Right renal cortex interstitium (tissue), 3 donors: ENCODE measurements at regions not wholly inside any gene's neighbourhood (a gene's known extent, or its start where the extent isn't known, plus 50 kb on each side); places are given as distances from the start of the nearest gene placed in this dataset.
A peak's percentile ranks its signal among the peaks of the same experiment; 100 is the strongest.

Experiments
- DNase-seq, 3 donors: peaks; one replicate each; pipeline ENCODE4 v3.0.0-alpha.2; 2013; ENCODE audit warnings: low read depth in 3 of 3, low spot score in 2 of 3

GRCh38 chr15:47990821-47991220, 130.0 kb upstream of the SLC24A5 start:
- no peak for DNase-seq

GRCh38 chr15:47991357-47991756, 129.4 kb upstream of the SLC24A5 start:
- DNase-seq: no peak

- DNase-seq: no peak
Observed at GRCh38 chr15:47993051-47993450, 127.7 kb upstream of the SLC24A5 start.

GRCh38 chr15:47997195-47998080, 123.4 kb upstream of the SLC24A5 start:
- no peak for DNase-seq

- DNase-seq: no peak
Observed at GRCh38 chr15:47998619-47999019, 122.2 kb upstream of the SLC24A5 start.

GRCh38 chr15:48001393-48002039, 119.3 kb upstream of the SLC24A5 start:
- DNase-seq: no peak

- DNase-seq: no peak
Observed at GRCh38 chr15:48002767-48003166, 118.0 kb upstream of the SLC24A5 start.

GRCh38 chr15:48003441-48003840, 117.3 kb upstream of the SLC24A5 start:
- DNase-seq: no peak

GRCh38 chr15:48005077-48005476, 115.7 kb upstream of the SLC24A5 start:
- no peak for DNase-seq

- peak; percentile 53 to 72 (median 68) for DNase-seq
Observed at GRCh38 chr15:48006031-48006511, 114.7 kb upstream of the SLC24A5 start.

- no peak for DNase-seq
Observed at GRCh38 chr15:48010316-48010715, 110.5 kb upstream of the SLC24A5 start.

- DNase-seq: no peak
Observed at GRCh38 chr15:48012191-48012590, 108.6 kb upstream of the SLC24A5 start.

- no peak for DNase-seq
Observed at GRCh38 chr15:48016865-48017264, 103.9 kb upstream of the SLC24A5 start.

GRCh38 chr15:48017747-48018146, 103.0 kb upstream of the SLC24A5 start:
- no peak for DNase-seq

- DNase-seq: no peak
Observed at GRCh38 chr15:48020166-48020565, 100.6 kb upstream of the SLC24A5 start.

GRCh38 chr15:48021336-48022086, 99.3 kb upstream of the SLC24A5 start:
- DNase-seq: no peak

GRCh38 chr15:48025118-48025517, 95.7 kb upstream of the SLC24A5 start:
- DNase-seq: no peak

- no peak for DNase-seq
Observed at GRCh38 chr15:48028712-48029111, 92.1 kb upstream of the SLC24A5 start.

- DNase-seq: no peak
Observed at GRCh38 chr15:48029642-48030041, 91.1 kb upstream of the SLC24A5 start.

- DNase-seq: no peak
Observed at GRCh38 chr15:48031466-48031865, 89.3 kb upstream of the SLC24A5 start.

- no peak for DNase-seq
Observed at GRCh38 chr15:48031973-48032372, 88.8 kb upstream of the SLC24A5 start.
